Right lobe of liver (tissue), 6 donors: ENCODE measurements at regions not wholly inside any gene's neighbourhood (a gene's known extent, or its start where the extent isn't known, plus 50 kb on each side); places are given as distances from the start of the nearest gene placed in this dataset.

Experiments used
- ATAC-seq, 4 donors: fragments of 200-7000 bp; cut with Tn5 transposase; one replicate each; pipeline ENCODE4 v1.9.1; 2020; ENCODE audit warnings: mild to moderate bottlenecking in 4 of 4, moderate library complexity in 4 of 4
- DNase-seq, 3 donors: peaks; one replicate each; pipeline ENCODE4 v3.0.0-alpha.2; 2020
- H3K27ac ChIP-seq, 3 donors: fragments of 200-600 bp; one replicate each; pipeline ENCODE4 v1.8.0; 2022
- H3K27me3 ChIP-seq, 2 donors: fragments of 200-600 bp; one replicate each; pipeline ENCODE4 v1.8.0; 2022
- H3K36me3 ChIP-seq, 4 donors: fragments of 200-600 bp; sonication (generic) in 1 of 4; one replicate each; pipeline versions ENCODE4 v1.5.1 to v1.8.0; 2017 to 2022; ENCODE audit warnings: control low read depth in 1 of 4
- H3K4me1 ChIP-seq, 4 donors: fragments of 200-600 bp; sonication (generic) in 1 of 4; one replicate each; pipeline versions ENCODE4 v1.5.1 to v1.8.0; 2017 to 2022; ENCODE audit warnings: control low read depth in 1 of 4
- H3K4me3 ChIP-seq, 3 donors: fragments of 200-600 bp; one replicate each; pipeline ENCODE4 v1.8.0; 2022
- H3K9me3 ChIP-seq, 4 donors: fragments of 200-600 bp; sonication (generic) in 1 of 4; one replicate each; pipeline versions ENCODE4 v1.5.1 to v1.8.0; 2017 to 2022; ENCODE audit warnings: control low read depth in 1 of 4
- POLR2A ChIP-seq: fragments of 450-650 bp; IDR thresholded peaks from one replicate; pipeline ENCODE4 v1.6.1; 2017; ENCODE audit warnings: antibody characterized with exemption, mild to moderate bottlenecking
- WGBS: methylation state at CpG from one replicate; pipeline ENCODE4 v1.1.6; 2018; ENCODE audit warnings: low coverage, low lambda C conversion rate; ENCODE audit not compliant: insufficient coverage; ENCODE audit errors: missing lambda C conversion rate; 5-methylcytosine and 5-hydroxymethylcytosine counted together
- intact Hi-C, 2 donors: fragments of 100-400 bp; cut with DNase I; formaldehyde crosslinking; loops; one replicate each; pipeline versions ENCODE4 v1.11.2 to v1.14.1; 2022
- TF ChIP-seq, protein P1 (sequence below), 4 donors: fragments of 200-600 bp in 3 of 4; fragments of 450-650 bp in 1 of 4; IDR thresholded peaks; one replicate each; pipeline versions ENCODE4 v1.5.1 to v1.8.0; 2016 to 2022; ENCODE audit warnings: antibody characterized with exemption in 4 of 4, mild to moderate bottlenecking in 2 of 4
- donor health status: DM: no; HTN: yes; CAD: no.
- donor health status: DM: no; HTN: no; CAD: no.
- donor health status: DM: no; HTN: no; CAD: no.
- donor health status: DM: no; HTN: yes; CAD: no.
- donor health status: DM: no; HTN: yes; CAD: no.

DNA sequence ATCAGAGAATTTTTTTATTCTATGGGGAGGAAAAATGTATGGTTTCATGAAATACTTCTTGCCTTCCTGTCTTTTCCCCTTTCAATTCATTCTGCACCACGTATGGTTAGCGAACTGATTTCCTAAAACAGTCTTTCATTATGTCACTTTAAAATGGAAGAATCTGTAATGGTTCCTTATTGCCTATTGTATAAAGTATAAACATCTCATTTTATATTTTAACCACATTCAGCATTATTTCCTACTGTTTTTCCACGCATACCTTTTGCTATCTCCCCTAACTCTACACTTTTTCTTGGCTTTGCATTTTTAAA lies 232.3 kb upstream of the B3GALT2 start:
- Histone ChIP-seq H3K27ac (peak overlapping the region; percentile 48 to 65 (median 58)), H3K36me3 (no peaks in the 10 kb centered on the region), H3K4me3 (peak overlapping the region; percentile 22 to 50 (median 44)), H3K4me1 (no peaks in the 10 kb centered on the region), H3K27me3 (no peaks in the 10 kb centered on the region), H3K9me3 (no peaks in the 10 kb centered on the region)
- 17% methylated on average over 3 of the region's 3 CpGs for WGBS
- DNase-seq = no peak
- TF ChIP-seq POLR2A = no peak
- TF ChIP-seq, protein P1, sequence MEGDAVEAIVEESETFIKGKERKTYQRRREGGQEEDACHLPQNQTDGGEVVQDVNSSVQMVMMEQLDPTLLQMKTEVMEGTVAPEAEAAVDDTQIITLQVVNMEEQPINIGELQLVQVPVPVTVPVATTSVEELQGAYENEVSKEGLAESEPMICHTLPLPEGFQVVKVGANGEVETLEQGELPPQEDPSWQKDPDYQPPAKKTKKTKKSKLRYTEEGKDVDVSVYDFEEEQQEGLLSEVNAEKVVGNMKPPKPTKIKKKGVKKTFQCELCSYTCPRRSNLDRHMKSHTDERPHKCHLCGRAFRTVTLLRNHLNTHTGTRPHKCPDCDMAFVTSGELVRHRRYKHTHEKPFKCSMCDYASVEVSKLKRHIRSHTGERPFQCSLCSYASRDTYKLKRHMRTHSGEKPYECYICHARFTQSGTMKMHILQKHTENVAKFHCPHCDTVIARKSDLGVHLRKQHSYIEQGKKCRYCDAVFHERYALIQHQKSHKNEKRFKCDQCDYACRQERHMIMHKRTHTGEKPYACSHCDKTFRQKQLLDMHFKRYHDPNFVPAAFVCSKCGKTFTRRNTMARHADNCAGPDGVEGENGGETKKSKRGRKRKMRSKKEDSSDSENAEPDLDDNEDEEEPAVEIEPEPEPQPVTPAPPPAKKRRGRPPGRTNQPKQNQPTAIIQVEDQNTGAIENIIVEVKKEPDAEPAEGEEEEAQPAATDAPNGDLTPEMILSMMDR (IDR thresholded peaks at IDR 0.05) = no peak
- ATAC-seq = peak in 3 of 4 donors; percentile 42 to 56 (median 47)
- intact Hi-C loops = no loop called here

- H3K36me3 ChIP-seq = no peaks in the 10 kb centered on the region
- ATAC-seq (peak; percentile 92 to 96 (median 96)), DNase-seq (no peak)
- H3K27me3 ChIP-seq = no peaks in the 10 kb centered on the region
- TF ChIP-seq POLR2A = peak; percentile 29
- TF ChIP-seq, protein P1 (IDR thresholded peaks at IDR 0.05) = no peak
- peak overlapping the region; percentile 22 to 50 (median 44) for H3K4me3 ChIP-seq
- H3K4me1 ChIP-seq = no peaks in the 10 kb centered on the region
- intact Hi-C loops = no loop called here
- WGBS = 7% methylated on average over 4 of the region's 4 CpGs
- H3K27ac ChIP-seq = peak overlapping the region; percentile 48 to 65 (median 58)
- H3K9me3 ChIP-seq = no peaks in the 10 kb centered on the region
Observed at GRCh38 chr1:193417945-193418744, 231.7 kb upstream of the B3GALT2 start.

GRCh38 chr1:193417403-193417802 lies 231.0 kb upstream of the B3GALT2 start:
- H3K4me3 ChIP-seq = no peak overlapping the region
- no peaks in the 10 kb centered on the region for H3K4me1 ChIP-seq
- no peaks in the 10 kb centered on the region for H3K27me3 ChIP-seq
- peak overlapping the region; percentile 48 to 65 (median 58) for H3K27ac ChIP-seq
- H3K9me3 ChIP-seq = no peaks in the 10 kb centered on the region
- DNase-seq (no peak), ATAC-seq (no peak)
- TF ChIP-seq, protein P1 (IDR thresholded peaks at IDR 0.05) = no peak
- no peak for TF ChIP-seq POLR2A
- no peaks in the 10 kb centered on the region for H3K36me3 ChIP-seq
- WGBS = 33% methylated on average over 1 of the region's 1 CpG
- intact Hi-C loops = no loop called here

GRCh38 chr1:193416226-193417024 lies 230.0 kb upstream of the B3GALT2 start:
- 94% methylated on average over 7 of the region's 7 CpGs for WGBS

More at GRCh38 chr1:193416226-193417024, 230.0 kb upstream of the B3GALT2 start:
- Histone ChIP-seq H3K9me3 (no peaks in the 10 kb centered on the region), H3K27me3 (no peaks in the 10 kb centered on the region), H3K36me3 (no peaks in the 10 kb centered on the region), H3K4me3 (no peak overlapping the region), H3K27ac (no peak overlapping the region), H3K4me1 (no peaks in the 10 kb centered on the region)
- no peak for DNase-seq
- no peak for TF ChIP-seq POLR2A
- TF ChIP-seq, protein P1 (IDR thresholded peaks at IDR 0.05) = no peak
- ATAC-seq = no peak
- intact Hi-C loops = no loop called here
